Uterus (tissue), 2 donors: ENCODE measurements at regions not wholly inside any gene's neighbourhood (a gene's known extent, or its start where the extent isn't known, plus 50 kb on each side); places are given as distances from the start of the nearest gene placed in this dataset.

Experiments used
- CTCF ChIP-seq, 4 experiments: fragments of 200-600 bp in 2 of 4; fragments of 450-650 bp in 2 of 4; sonication (generic) in 2 of 4; IDR thresholded peaks; one replicate each; pipeline ENCODE4 v1.5.1; 2016 to 2019; ENCODE audit warnings: antibody characterized with exemption in 4 of 4, mild to moderate bottlenecking in 2 of 4, moderate library complexity in 1 of 4
- POLR2A ChIP-seq, 2 donors: fragments of 450-650 bp; IDR thresholded peaks; one replicate each; pipeline ENCODE4 v1.6.1; 2016; ENCODE audit warnings: antibody characterized with exemption in 2 of 2, mild to moderate bottlenecking in 1 of 2, moderate library complexity in 1 of 2

- TF ChIP-seq CTCF (IDR thresholded peaks at IDR 0.05) (peak; percentile 44 to 66 (median 53)), POLR2A (IDR thresholded peaks at IDR 0.05) (no peak)
These were observed 63.8 kb upstream of the ACP3 start for GRCh38 chr3:132253262-132253878.
